ENCODE measurements at regions not wholly inside any gene's neighbourhood (a gene's known extent, or its start where the extent isn't known, plus 50 kb on each side); places are given as distances from the start of the nearest gene placed in this dataset.

DNA sequence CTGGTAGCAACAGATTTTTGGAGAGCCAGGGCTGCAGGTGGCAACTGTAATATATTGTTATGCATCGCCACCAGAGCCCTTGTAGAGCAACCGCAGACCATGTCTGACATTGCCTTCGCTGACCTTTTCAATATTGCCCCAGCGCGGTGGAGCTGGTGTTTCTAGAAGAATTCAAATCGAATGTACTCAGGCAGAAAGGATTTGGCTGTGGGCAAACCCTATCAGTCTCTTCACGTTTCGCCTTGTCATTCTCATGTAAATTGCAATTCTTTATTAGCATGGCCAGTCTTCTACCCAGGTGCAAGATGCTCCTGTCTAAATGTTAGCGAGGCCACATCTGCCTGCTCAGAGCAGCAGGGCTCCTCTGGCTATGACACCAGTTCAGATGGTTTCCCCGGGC, 490.2 kb upstream of the AUTS2 start:
- TF ChIP-seq, protein P1, sequence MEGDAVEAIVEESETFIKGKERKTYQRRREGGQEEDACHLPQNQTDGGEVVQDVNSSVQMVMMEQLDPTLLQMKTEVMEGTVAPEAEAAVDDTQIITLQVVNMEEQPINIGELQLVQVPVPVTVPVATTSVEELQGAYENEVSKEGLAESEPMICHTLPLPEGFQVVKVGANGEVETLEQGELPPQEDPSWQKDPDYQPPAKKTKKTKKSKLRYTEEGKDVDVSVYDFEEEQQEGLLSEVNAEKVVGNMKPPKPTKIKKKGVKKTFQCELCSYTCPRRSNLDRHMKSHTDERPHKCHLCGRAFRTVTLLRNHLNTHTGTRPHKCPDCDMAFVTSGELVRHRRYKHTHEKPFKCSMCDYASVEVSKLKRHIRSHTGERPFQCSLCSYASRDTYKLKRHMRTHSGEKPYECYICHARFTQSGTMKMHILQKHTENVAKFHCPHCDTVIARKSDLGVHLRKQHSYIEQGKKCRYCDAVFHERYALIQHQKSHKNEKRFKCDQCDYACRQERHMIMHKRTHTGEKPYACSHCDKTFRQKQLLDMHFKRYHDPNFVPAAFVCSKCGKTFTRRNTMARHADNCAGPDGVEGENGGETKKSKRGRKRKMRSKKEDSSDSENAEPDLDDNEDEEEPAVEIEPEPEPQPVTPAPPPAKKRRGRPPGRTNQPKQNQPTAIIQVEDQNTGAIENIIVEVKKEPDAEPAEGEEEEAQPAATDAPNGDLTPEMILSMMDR (conservative IDR thresholded peaks at IDR 0.05) = no peak
- Mint-ChIP-seq H3K4me3 (no peak overlapping the region), H3K27ac (no peak overlapping the region), H3K36me3 (no peaks in the 10 kb centered on the region), H3K27me3 (no peaks in the 10 kb centered on the region), H3K9me3 (peaks cover 18% of the 10 kb centered on the region), H3K4me1 (ENCODE audit: unreplicated experiment) (peaks cover 9% of the 10 kb centered on the region)
- DNase-seq (ENCODE audit: extremely low spot score, unreplicated experiment) = no peak

DNA sequence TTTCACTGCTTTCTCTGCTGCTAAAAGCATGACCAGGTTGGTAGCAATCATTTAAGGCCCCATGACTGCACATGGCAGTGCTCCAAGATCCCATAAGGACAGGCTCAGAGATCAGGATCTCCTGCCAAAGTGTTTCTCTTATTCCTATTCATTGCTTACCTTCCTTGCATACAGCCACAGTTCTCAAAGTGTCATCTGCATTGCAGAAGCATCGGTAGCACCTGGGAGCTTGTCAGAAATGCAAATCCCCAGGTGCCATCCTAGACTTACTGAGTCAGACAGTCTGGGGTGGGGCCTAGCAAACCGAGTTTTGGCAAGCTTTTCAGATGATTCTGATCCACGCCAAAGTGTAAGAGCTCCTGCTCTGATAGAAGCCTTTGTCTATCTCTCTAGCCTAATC, 489.0 kb upstream of the AUTS2 start:
- Mint-ChIP-seq H3K27ac (no peak overlapping the region), H3K36me3 (no peaks in the 10 kb centered on the region), H3K4me1 (ENCODE audit: unreplicated experiment) (peaks cover 9% of the 10 kb centered on the region), H3K4me3 (no peak overlapping the region), H3K27me3 (no peaks in the 10 kb centered on the region), H3K9me3 (peaks cover 22% of the 10 kb centered on the region)
- DNase-seq (ENCODE audit: extremely low spot score, unreplicated experiment) = no peak
- TF ChIP-seq, protein P1 (conservative IDR thresholded peaks at IDR 0.05) = no peak

DNA sequence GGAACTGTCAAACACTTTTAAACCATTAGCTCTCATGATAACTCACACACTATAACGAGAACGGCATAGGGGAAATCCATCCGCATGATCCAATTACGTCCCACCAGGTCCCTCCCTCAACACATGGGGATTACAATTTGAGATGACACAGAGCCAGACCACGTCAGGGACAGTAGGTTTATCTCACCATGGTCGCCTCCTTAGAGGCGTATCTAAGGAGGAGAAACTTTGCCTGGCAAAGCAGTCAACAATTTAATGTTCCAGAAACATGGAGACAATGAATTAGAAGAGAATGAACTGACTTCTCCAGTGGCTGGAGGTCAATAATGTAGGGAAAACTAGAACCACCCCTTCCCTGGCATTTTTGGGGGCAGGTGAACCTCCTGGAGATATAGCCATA, 488.4 kb upstream of the AUTS2 start:
- Mint-ChIP-seq H3K4me1 (ENCODE audit: unreplicated experiment) (peaks cover 9% of the 10 kb centered on the region), H3K9me3 (peaks cover 23% of the 10 kb centered on the region)
- TF ChIP-seq, protein P1 (conservative IDR thresholded peaks at IDR 0.05) = no peak

DNA sequence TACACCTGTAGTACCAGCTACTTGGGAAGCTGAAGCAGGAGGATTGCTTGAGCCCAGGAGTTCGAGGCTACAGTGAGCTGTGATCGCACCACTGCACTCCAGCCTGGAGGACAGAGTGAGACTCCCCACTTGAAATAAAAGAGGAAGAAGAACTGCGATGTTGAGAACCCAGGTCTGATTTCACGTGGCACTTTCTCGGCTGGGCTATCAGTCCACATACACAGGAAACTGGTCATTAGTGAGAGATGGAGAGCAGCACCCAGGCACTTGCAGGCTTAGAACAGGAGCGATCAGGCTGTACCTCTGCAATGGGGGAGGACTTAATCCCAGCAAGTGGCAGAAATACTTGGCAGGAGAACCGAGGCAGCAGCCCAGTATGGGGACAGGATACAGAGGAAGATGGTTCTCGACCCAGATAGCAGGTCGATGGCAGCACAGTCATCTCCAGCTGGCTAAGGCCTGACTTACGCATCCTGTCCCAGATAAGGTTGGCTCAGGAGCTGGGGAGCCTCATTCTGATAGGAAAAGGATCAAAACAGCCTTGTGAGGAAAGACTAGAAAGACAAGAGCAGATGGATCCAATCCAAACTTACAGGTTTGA, 487.7 kb upstream of the AUTS2 start:
- Mint-ChIP-seq H3K4me1 (ENCODE audit: unreplicated experiment) (peaks cover 9% of the 10 kb centered on the region), H3K27ac (no peak overlapping the region), H3K27me3 (no peaks in the 10 kb centered on the region), H3K9me3 (peaks cover 23% of the 10 kb centered on the region), H3K36me3 (no peaks in the 10 kb centered on the region), H3K4me3 (no peak overlapping the region)
- DNase-seq (ENCODE audit: extremely low spot score, unreplicated experiment) = no peak
- TF ChIP-seq, protein P1 (conservative IDR thresholded peaks at IDR 0.05) = no peak

More for the DNA sequence above, 488.4 kb upstream of the AUTS2 start:
- Mint-ChIP-seq H3K27me3 (no peaks in the 10 kb centered on the region), H3K36me3 (no peaks in the 10 kb centered on the region), H3K4me3 (no peak overlapping the region), H3K27ac (no peak overlapping the region)
- no peak for DNase-seq (ENCODE audit: extremely low spot score, unreplicated experiment)

DNA sequence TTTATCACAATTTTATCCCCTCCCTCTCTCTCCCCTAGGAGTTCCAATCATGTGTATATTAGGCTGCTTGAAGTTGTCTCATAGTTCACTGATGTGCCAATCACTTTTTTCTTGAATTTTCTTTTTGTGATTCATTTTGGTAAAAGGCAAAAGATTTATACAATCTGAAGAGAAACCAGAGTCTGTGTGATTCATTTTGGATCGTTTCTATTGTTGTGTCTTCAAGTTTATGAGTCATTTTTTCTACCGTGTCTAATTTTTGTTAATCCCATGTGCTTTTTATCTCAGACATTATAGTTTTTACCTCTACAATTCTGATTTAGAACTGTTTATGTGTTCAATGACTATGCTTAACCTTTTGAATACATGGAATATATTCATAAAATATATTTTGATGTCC, 483.9 kb upstream of the AUTS2 start:
- no peak overlapping the region for H3K4me3 Mint-ChIP-seq
- no peaks in the 10 kb centered on the region for H3K27me3 Mint-ChIP-seq

More for the DNA sequence above, 483.9 kb upstream of the AUTS2 start:
- no peak for DNase-seq (ENCODE audit: extremely low spot score, unreplicated experiment)
- peaks cover 15% of the 10 kb centered on the region for H3K9me3 Mint-ChIP-seq
- H3K27ac Mint-ChIP-seq = no peak overlapping the region
- peaks cover 13% of the 10 kb centered on the region for H3K4me1 Mint-ChIP-seq (ENCODE audit: unreplicated experiment)
- TF ChIP-seq, protein P1 (conservative IDR thresholded peaks at IDR 0.05) = no peak
- H3K36me3 Mint-ChIP-seq = no peaks in the 10 kb centered on the region

Data from type B pancreatic cell (in vitro differentiated cells).